AG08395 (cell line): ENCODE measurements at regions not wholly inside any gene's neighbourhood (a gene's known extent, or its start where the extent isn't known, plus 50 kb on each side); places are given as distances from the start of the nearest gene placed in this dataset.

Experiments used
- DNase-seq: peaks from one replicate; pipeline ENCODE4 v3.0.0; 2012; ENCODE audit warnings: mixed read lengths, low spot score

GRCh38 chr12:38969706-38970105, 64.3 kb upstream of the CPNE8 start:
- no peak for DNase-seq

GRCh38 chr12:38961683-38962082, 56.3 kb upstream of the CPNE8 start:
- no peak for DNase-seq

GRCh38 chr12:38961012-38961411, 55.6 kb upstream of the CPNE8 start:
- no peak for DNase-seq

GRCh38 chr12:38956337-38956736, 50.9 kb upstream of the CPNE8 start:
- no peak for DNase-seq
